ENCODE measurements at regions not wholly inside any gene's neighbourhood (a gene's known extent, or its start where the extent isn't known, plus 50 kb on each side); places are given as distances from the start of the nearest gene placed in this dataset.

DNA sequence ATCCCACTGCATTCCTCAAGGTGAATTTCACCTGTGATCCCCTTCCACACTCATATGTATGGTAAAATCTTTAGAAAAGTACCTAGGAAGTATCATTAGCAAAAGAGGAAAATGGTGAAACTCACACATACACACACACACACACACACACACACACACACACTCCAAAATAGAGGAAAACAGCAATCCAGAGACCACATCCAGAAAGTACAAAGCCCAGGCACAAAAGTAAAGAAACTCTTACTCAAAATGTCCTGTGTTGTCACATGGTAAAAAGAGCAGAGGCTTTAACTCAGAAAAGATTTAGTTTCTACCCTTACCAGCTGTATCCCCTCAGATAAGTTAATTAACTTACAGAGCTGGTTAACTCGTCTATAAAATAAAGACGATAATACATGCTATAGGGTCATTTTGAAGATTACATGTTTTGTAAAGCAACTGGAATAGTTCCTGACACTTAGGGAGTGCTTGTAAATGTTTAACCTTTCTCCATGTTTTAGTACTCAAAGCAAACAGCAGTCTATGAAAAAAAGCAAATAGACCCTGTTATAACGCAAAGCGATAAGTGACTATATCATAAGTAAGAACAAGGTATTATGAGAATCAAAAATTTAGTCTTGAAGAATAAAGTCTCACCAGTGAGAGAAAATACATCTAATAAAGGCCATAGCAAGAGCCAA is 360.0 kb upstream of the LRATD1 start:
- no peak for DNase-seq (ENCODE audit: low spot score)

- DNase-seq (ENCODE audit: low spot score) = no peak
Observed at GRCh38 chr2:14273650-14274049, 358.9 kb upstream of the LRATD1 start.

GRCh38 chr2:14284244-14284643 is 348.3 kb upstream of the LRATD1 start:
- DNase-seq (ENCODE audit: low spot score) = no peak

DNA sequence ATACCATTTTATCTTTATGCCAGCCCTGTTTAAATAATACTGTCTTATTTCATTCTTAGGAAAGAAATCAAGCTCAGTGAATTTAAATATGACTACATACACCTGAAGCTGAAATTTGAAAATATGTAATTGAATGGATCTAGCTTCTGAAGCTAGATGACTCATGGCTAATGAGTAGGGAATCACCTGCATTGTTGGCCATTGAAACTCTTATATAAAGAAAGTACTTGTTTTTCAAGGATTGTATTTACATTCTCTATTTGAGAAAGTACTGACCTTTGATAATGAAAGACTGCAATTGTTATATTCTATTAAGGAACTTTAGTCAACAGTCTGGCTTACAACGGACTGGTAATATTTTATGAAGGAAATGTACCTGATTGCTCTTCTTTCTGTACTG is 346.7 kb upstream of the LRATD1 start:
- no peak for DNase-seq (ENCODE audit: low spot score)

- no peak for DNase-seq (ENCODE audit: low spot score)
Observed at GRCh38 chr2:14288016-14288415, 344.5 kb upstream of the LRATD1 start.

GRCh38 chr2:14292964-14293363 is 339.6 kb upstream of the LRATD1 start:
- no peak for DNase-seq (ENCODE audit: low spot score)

DNA sequence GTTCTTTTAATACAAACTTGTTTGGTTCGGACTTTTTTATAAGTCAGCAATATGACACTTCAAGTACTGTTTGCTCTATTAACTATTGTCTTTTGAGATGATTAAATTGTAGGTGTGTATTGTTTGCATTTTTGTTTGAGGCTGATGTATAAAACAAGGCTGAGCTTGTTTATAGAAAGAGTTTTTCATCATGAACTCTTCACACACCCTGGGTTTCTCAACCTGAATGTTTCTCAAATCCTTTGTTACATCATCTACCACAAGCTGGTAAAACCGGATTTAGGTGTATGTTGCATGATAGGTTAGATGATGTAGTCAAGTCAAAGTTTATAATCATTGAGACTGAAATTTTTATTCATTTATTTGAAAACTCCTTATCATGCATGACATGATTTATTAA is 335.2 kb upstream of the LRATD1 start:
- DNase-seq (ENCODE audit: low spot score) = no peak

DNA sequence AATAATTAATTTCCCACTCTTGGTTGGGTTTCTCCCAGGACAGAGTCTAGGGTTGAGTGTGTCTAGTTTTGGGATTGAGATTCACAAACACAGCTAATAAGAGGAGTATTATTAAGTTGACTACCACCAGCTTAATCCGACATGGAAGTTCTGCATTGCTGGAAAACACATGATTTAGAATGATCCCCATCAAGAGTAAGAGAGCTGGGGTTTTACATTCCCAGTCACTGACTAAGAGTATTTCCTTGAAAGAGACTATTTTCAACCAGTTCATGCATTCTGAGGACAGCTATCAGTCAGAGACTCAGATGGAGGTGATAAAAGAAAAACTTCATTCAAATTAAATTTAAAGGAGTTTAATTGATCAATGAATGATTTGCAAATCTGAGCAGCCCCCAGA is 334.6 kb upstream of the LRATD1 start:
- no peak for DNase-seq (ENCODE audit: low spot score)

GRCh38 chr2:14301331-14301730 is 331.2 kb upstream of the LRATD1 start:
- no peak for DNase-seq (ENCODE audit: low spot score)

- no peak for DNase-seq (ENCODE audit: low spot score)
Observed at GRCh38 chr2:14303366-14304115, 329.0 kb upstream of the LRATD1 start.

GRCh38 chr2:14304326-14304725 is 328.2 kb upstream of the LRATD1 start:
- no peak for DNase-seq (ENCODE audit: low spot score)

GRCh38 chr2:14306268-14306861 is 326.2 kb upstream of the LRATD1 start:
- no peak for DNase-seq (ENCODE audit: low spot score)

- no peak for DNase-seq (ENCODE audit: low spot score)
Observed at GRCh38 chr2:14313341-14313740, 319.2 kb upstream of the LRATD1 start.

- DNase-seq (ENCODE audit: low spot score) = no peak
Observed at GRCh38 chr2:14316594-14316993, 315.9 kb upstream of the LRATD1 start.

- no peak for DNase-seq (ENCODE audit: low spot score)
Observed at GRCh38 chr2:14321357-14321756, 311.2 kb upstream of the LRATD1 start.

DNA sequence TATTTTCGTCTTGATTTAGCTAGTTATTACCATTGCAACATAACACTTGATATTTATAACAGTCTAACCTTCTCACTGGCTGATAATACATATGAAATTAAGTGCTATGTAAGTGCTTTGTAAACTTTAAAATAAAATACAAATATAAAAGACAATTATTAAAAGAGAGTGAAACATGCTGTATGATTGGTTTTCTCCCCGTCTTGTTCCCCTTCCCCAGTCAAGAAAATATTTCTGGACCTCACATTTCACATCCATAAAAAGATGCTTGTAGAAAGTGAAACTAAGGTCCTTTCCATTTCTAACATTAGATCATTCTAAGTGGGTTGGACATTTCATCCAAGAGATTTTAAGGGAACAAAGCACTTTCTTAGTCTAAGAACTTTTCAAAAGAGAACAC is 310.2 kb upstream of the LRATD1 start:
- no peak for DNase-seq (ENCODE audit: low spot score)

- no peak for DNase-seq (ENCODE audit: low spot score)
Observed at GRCh38 chr2:14324308-14324707, 308.2 kb upstream of the LRATD1 start.

GRCh38 chr2:14330884-14331283 is 301.6 kb upstream of the LRATD1 start:
- DNase-seq (ENCODE audit: low spot score) = no peak

- DNase-seq (ENCODE audit: low spot score) = no peak
Observed at GRCh38 chr2:14336759-14337382, 295.6 kb upstream of the LRATD1 start.

GRCh38 chr2:14340703-14341102 is 291.8 kb upstream of the LRATD1 start:
- DNase-seq (ENCODE audit: low spot score) = no peak

GRCh38 chr2:14342313-14342712 is 290.2 kb upstream of the LRATD1 start:
- no peak for DNase-seq (ENCODE audit: low spot score)

GRCh38 chr2:14344355-14344754 is 288.2 kb upstream of the LRATD1 start:
- no peak for DNase-seq (ENCODE audit: low spot score)

DNA sequence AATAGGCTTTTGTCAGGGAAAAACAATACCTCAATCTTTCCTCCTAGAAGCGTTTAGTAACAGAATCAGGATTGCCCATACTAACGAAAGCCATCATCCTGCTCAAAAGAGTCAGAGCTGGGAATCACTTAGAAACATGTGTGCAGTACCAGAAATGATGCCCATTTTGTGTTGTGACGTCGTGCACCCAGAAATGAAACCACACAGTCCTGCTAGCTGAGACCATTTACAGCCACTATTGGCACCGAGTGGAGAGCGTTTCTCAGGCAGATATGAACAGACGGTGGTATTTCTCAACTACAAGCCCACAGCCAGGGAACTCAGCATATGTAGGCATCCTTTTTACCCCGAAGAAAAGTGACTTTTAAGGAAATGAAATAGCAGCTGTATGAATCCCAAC is 284.3 kb upstream of the LRATD1 start:
- DNase-seq (ENCODE audit: low spot score) = no peak

Measured in activated CD4-positive, alpha-beta T cell treated with anti-CD3 and anti-CD28 coated beads, Interleukin-2, Interleukin-4, amounts not matched to agents 100 ng/mL and 50 ng/mL, durations not matched to agents 16 hours and 8 hours (primary cell).